ENCODE measurements at regions not wholly inside any gene's neighbourhood (a gene's known extent, or its start where the extent isn't known, plus 50 kb on each side); places are given as distances from the start of the nearest gene placed in this dataset.

DNA sequence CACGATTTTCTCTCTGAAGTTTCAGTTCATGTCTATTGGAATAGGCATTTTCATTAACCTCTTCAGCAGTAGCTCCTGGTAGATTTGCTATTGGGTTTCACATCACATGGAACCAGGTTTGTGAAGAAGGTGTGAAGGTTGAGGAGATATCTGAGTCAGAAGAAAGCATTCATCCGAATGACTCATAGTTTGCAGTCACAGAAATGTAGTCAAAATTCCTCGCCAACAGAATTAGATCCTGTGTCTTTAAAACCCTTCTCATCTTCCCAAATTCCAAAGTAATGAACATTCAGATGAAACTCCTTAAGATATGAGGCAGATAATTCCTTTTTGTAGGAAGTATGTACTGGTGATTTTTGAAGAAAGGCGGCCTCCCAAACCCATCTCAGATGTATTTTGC is 125.0 kb upstream of the LARGE1 start:
- Mint-ChIP-seq H3K27me3 (peaks cover 9% of the 10 kb centered on the region), H3K36me3 (ENCODE audit: low read depth) (no peaks in the 10 kb centered on the region), H3K4me3 (no peak overlapping the region), H3K4me1 (no peaks in the 10 kb centered on the region), H3K27ac (no peak overlapping the region), H3K9me3 (no peaks in the 10 kb centered on the region)
- no peak for DNase-seq
- POLR2A ChIA-PET: no interaction called here
- intact Hi-C loops (cut with micrococcal nuclease): no loop called here
- CTCF ChIA-PET: no interaction called here
- TF ChIP-seq, protein P1, sequence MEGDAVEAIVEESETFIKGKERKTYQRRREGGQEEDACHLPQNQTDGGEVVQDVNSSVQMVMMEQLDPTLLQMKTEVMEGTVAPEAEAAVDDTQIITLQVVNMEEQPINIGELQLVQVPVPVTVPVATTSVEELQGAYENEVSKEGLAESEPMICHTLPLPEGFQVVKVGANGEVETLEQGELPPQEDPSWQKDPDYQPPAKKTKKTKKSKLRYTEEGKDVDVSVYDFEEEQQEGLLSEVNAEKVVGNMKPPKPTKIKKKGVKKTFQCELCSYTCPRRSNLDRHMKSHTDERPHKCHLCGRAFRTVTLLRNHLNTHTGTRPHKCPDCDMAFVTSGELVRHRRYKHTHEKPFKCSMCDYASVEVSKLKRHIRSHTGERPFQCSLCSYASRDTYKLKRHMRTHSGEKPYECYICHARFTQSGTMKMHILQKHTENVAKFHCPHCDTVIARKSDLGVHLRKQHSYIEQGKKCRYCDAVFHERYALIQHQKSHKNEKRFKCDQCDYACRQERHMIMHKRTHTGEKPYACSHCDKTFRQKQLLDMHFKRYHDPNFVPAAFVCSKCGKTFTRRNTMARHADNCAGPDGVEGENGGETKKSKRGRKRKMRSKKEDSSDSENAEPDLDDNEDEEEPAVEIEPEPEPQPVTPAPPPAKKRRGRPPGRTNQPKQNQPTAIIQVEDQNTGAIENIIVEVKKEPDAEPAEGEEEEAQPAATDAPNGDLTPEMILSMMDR (IDR thresholded peaks at IDR 0.05): no peak
- ATAC-seq (ENCODE audit: low read depth): no peak

DNA sequence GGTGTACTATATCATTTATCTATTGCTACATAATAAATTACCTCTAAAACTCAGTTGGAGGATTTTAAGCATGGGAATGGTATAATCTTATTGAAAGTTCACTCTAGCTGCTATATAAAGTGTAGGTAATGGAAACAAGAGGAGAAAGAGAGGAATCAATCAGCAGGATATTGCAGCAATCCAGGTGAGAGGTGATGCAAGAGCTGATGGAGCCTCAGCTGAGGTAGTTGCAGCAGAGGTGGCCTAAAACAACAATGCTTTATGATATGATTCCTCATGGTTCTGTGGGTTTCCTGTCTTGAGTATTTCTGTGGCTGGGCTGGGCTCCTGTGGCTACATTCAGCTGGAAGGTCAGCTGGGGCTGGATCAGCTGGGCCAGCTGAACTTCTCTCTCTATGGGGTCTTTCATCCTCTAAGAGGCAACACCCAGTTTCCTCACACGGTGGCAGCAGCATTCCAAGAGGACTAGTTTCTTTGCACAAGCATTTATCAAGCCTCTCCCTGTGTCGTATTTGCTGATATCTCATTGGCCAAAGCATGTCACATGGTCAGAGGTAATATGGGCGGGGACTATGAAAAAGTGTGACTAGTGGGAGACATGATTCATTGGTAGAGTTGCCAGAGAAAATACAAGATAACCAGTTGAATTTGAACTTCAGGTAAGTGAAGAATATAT is 135.4 kb upstream of the LARGE1 start:
- Mint-ChIP-seq H3K36me3 (ENCODE audit: low read depth) (no peaks in the 10 kb centered on the region), H3K9me3 (peaks cover 11% of the 10 kb centered on the region), H3K4me1 (no peaks in the 10 kb centered on the region), H3K27ac (no peak overlapping the region), H3K4me3 (no peak overlapping the region), H3K27me3 (peaks cover 8% of the 10 kb centered on the region)
- ChIA-PET CTCF (no interaction called here), POLR2A (no interaction called here)
- DNase-seq: no peak
- intact Hi-C loops (cut with micrococcal nuclease): no loop called here
- ATAC-seq (ENCODE audit: low read depth): no peak
- TF ChIP-seq, protein P1 (IDR thresholded peaks at IDR 0.05): no peak

DNA sequence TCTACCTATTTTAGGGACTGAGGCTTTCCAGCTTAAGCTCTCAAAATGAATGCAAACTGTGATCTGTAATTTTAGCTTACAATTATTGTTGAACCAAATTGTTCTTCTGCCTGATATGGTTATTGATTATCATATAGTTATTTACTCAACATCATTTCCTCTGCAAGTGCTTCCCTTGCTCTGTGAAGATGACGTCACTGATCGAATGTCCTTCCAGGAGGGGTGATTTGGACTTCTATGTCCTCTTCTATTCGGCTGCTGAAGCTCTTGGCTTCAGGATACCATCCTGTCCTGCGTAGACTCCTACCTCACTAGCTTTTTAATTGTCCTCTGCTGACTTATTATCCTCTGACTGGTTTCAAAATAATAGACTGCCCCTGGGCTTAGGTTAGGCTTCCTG is 137.4 kb upstream of the LARGE1 start:
- Mint-ChIP-seq H3K4me3 (no peak overlapping the region), H3K27ac (no peak overlapping the region), H3K4me1 (no peaks in the 10 kb centered on the region), H3K27me3 (peaks cover 2% of the 10 kb centered on the region), H3K9me3 (peaks cover 11% of the 10 kb centered on the region), H3K36me3 (ENCODE audit: low read depth) (no peaks in the 10 kb centered on the region)
- POLR2A ChIA-PET: no interaction called here
- intact Hi-C loops (cut with micrococcal nuclease): no loop called here
- no peak for ATAC-seq (ENCODE audit: low read depth)
- DNase-seq: no peak
- CTCF ChIA-PET: no interaction called here
- TF ChIP-seq, protein P1 (IDR thresholded peaks at IDR 0.05): no peak

DNA sequence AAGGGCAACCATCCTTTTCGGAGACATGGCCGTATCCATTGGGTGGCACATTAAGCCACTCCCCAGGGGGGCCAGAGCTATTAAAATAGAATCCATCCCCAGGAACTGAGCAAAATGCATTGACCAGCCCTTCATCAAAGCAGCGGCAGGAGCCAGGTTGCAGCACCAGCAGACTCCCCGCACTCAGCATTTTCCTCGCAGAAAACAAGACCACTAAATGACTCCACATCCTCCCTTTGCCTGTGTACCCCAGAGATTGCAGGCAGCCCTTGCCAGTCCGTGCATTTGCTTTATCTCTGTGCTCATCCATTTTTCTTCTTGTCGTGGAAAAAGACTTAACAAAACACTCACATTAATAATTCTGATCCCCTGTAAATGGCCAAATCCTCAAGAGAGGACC is 144.4 kb upstream of the LARGE1 start:
- ATAC-seq (ENCODE audit: low read depth) (no peak), DNase-seq (no peak)
- H3K36me3 Mint-ChIP-seq (ENCODE audit: low read depth): no peaks in the 10 kb centered on the region
- no peak overlapping the region for H3K4me3 Mint-ChIP-seq
- intact Hi-C loops (cut with micrococcal nuclease): no loop called here
- ChIA-PET CTCF (no interaction called here), POLR2A (no interaction called here)
- H3K27me3 Mint-ChIP-seq: peaks cover 2% of the 10 kb centered on the region
- TF ChIP-seq, protein P1 (IDR thresholded peaks at IDR 0.05): no peak
- no peak overlapping the region for H3K27ac Mint-ChIP-seq
- H3K4me1 Mint-ChIP-seq: no peaks in the 10 kb centered on the region
- peaks cover 2% of the 10 kb centered on the region for H3K9me3 Mint-ChIP-seq

DNA sequence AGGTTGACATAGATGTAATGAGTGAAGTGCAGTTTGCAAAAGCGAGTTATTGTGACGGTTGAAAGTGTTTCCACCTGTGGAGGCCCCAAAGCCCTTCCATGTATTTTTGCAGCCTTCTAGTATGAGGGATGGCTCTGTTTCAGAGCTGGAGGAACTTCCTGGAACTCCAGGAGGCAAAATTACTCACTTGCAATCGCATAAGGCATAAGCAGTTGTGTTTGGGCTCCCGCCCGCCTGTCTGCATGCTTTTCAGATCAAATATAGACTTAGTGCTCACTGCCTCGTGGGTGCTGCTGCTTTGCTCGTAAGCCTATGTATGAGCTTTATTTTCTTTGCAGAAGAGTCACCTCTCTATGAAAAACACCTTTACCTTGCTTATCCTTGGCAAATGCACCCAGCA is 146.8 kb upstream of the LARGE1 start:
- TF ChIP-seq, protein P1 (IDR thresholded peaks at IDR 0.05): no peak
- Mint-ChIP-seq H3K4me3 (no peak overlapping the region), H3K27me3 (peaks cover 2% of the 10 kb centered on the region), H3K36me3 (ENCODE audit: low read depth) (no peaks in the 10 kb centered on the region), H3K27ac (no peak overlapping the region), H3K9me3 (no peaks in the 10 kb centered on the region), H3K4me1 (no peaks in the 10 kb centered on the region)
- CTCF ChIA-PET: no interaction called here
- intact Hi-C loops (cut with micrococcal nuclease): no loop called here
- POLR2A ChIA-PET: no interaction called here
- ATAC-seq (ENCODE audit: low read depth) (no peak), DNase-seq (no peak)

All from activated B cell treated with CpG ODN at 0.5 μM for 24 hours (primary cell).